ENCODE measurements at regions not wholly inside any gene's neighbourhood (a gene's known extent, or its start where the extent isn't known, plus 50 kb on each side); places are given as distances from the start of the nearest gene placed in this dataset.

GRCh38 chr11:38791346-38791961 is 2193.4 kb upstream of the RAG2 start:
- ChIA-PET POLR2A (no interaction called here), CTCF (interaction anchor here (0.6 to 3.1 kb wide), 26 partner anchors 8 to 1846 kb away, joined by 3 to 23 read pairs (median 4); no protein-coding TSS in a partner anchor), RAD21 (ENCODE audit: unreplicated experiment) (interaction anchor here (0.6 to 2.2 kb wide), 7 partner anchors 9 to 1786 kb away, joined by 3 to 11 read pairs (median 3); no protein-coding TSS in a partner anchor), SMC1A (ENCODE audit: uncharacterized antibody, unreplicated experiment) (interaction anchor here (1.6 to 2.7 kb wide), 2 partner anchors 847 to 1846 kb away, joined by 6 to 15 read pairs; no protein-coding TSS in a partner anchor)
- peak; percentile 82 for ATAC-seq
- TF ChIP-seq IRF5 (IDR thresholded peaks at IDR 0.05; ENCODE audit: borderline replicate concordance) (no peak), CBFB (IDR thresholded peaks at IDR 0.05; ENCODE audit: low read depth) (no peak), CBX3 (IDR thresholded peaks at IDR 0.05; ENCODE audit: borderline replicate concordance, low read depth) (no peak), HDGF (IDR thresholded peaks at IDR 0.05) (no peak), SRF (IDR thresholded peaks at IDR 0.05; ENCODE audit: low read depth in 2 of 2, low read length in 2 of 2) (no peak), STAT3 (IDR thresholded peaks at IDR 0.05; ENCODE audit: low read depth, low read length) (no peak), CTCF (IDR thresholded peaks at IDR 0.05 in 2 of 3, conservative IDR thresholded peaks at IDR 0.05 in 1 of 3; ENCODE audit: control insufficient read depth in 2 of 3, extremely low read depth in 1 of 3, insufficient read depth in 1 of 3, low read depth in 3 of 3, low read length in 3 of 3) (peak; percentile 71 to 73 (median 71)), RAD21 (IDR thresholded peaks at IDR 0.05; ENCODE audit: insufficient read depth, low read depth, low read length) (peak; percentile 82), SIX5 (IDR thresholded peaks at IDR 0.05; ENCODE audit: low read depth, low read length, severe bottlenecking) (no peak), RELB (IDR thresholded peaks at IDR 0.05; ENCODE audit: low read depth) (no peak), SP1 (IDR thresholded peaks at IDR 0.05; ENCODE audit: low read depth, low read length) (no peak), POLR2A (IDR thresholded peaks at IDR 0.05; ENCODE audit: low read depth, low read length) (no peak), HDAC2 (IDR thresholded peaks at IDR 0.05) (no peak), SMC3 (IDR thresholded peaks at IDR 0.05; ENCODE audit: borderline replicate concordance, low read length) (peak; percentile 62; the same call in 1 of the 2 replicates), BCL11A (IDR thresholded peaks at IDR 0.05; ENCODE audit: low read depth, low read length) (no peak), ZBTB4 (CRISPR knock-in tag; IDR thresholded peaks at IDR 0.05) (no peak)
- H3K27ac ChIP-seq (ENCODE audit: control insufficient read depth, insufficient read depth) = no peak overlapping the region
- no peaks in the 10 kb centered on the region for H3K79me2 ChIP-seq (ENCODE audit: control insufficient read depth, insufficient read depth, low read length)
- H3K4me2 ChIP-seq (ENCODE audit: control insufficient read depth, insufficient read depth) = no peak overlapping the region
- intact Hi-C loops (cut with micrococcal nuclease; ENCODE audit: unreplicated experiment) = loop anchor here (2.0 to 5.0 kb wide), 3 partner anchors 773 to 1789 kb away; no protein-coding TSS in a partner anchor
- H4K20me1 ChIP-seq (ENCODE audit: control insufficient read depth, insufficient read depth) = no peaks in the 10 kb centered on the region
- peak; percentile 73 for FAIRE-seq
- BruUV-seq (replicated peaks) = no TSS peak
- H2AFZ ChIP-seq (ENCODE audit: control insufficient read depth, low read depth, low read length) = no peak overlapping the region
- WGBS (ENCODE audit: insufficient coverage, insufficient replicate concordance, low lambda C conversion rate, missing lambda C conversion rate) = 24% methylated on average over 4 of the region's 4 CpGs
- H3K4me3 ChIP-seq = no peak overlapping the region
- in situ Hi-C loops (cut with MboI) = loop anchor here (5.0 to 10.0 kb wide), 2 partner anchors 57 to 844 kb away; no protein-coding TSS in a partner anchor
- no peaks in the 10 kb centered on the region for H3K36me3 ChIP-seq (ENCODE audit: control insufficient read depth in 2 of 2, insufficient read depth in 2 of 2, low read length in 1 of 2)
- no peaks in the 10 kb centered on the region for H3K9me3 ChIP-seq (replicated peaks; ENCODE audit: control insufficient read depth, insufficient read depth, low read length)
- no peaks in the 10 kb centered on the region for H3K27me3 ChIP-seq (replicated peaks in 1 of 2; ENCODE audit: control insufficient read depth in 2 of 2, insufficient read depth in 2 of 2, low read length in 1 of 2)
- no peak overlapping the region for H3K9ac ChIP-seq (ENCODE audit: control insufficient read depth, insufficient read depth, low read length)
- no peaks in the 10 kb centered on the region for H3K4me1 ChIP-seq (ENCODE audit: control insufficient read depth, insufficient read depth, low read length)
- DNase-seq (ENCODE audit: low read depth, low spot score) = no peak

Data from GM12878 (cell line).